ENCODE measurements at regions not wholly inside any gene's neighbourhood (a gene's known extent, or its start where the extent isn't known, plus 50 kb on each side); places are given as distances from the start of the nearest gene placed in this dataset.
"Not testable (repeated sequence)": the region's sequence is repeated elsewhere in the genome, so short reads cannot be mapped to it uniquely, and the experiment has no call there.

DNA sequence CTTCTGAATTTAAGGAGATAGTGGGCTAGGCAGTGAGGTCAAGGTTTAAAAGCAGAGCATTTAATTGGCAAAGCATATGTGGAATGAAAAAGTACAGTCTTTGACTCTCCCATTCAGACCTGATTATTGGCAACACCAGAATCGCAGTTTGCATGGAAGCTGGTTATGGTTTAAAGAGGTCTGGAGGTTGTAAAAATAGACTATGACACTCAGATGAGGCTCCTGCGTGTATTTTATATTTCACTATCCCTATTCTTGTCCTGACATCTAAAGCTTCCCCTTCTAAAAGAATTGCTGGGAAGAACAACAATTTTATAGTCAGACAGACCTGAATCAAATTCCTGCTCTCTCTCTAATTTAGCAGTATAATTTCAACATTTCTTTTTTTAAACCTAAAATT, 302.9 kb downstream of the PCDH7 start:
- no peak for DNase-seq

DNA sequence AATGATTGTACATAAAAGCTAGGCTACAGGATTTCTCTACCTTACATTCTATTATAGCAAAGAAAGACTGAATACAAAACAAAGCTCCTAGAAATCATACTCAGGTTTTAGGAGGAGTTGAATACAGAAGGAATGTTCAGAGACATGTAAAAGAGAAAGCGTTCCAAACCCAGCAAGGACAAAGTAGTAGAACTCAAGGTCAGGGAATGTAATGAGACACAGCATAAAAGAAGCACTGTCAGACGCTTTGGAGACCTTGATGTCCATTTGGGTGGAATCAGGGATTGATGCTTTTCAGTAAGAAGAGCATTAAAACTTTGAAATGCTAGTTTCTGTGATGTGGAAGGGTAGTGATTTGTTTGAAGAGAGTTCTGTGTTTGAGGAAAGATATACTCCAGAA, 303.6 kb downstream of the PCDH7 start:
- DNase-seq, result no peak

DNA sequence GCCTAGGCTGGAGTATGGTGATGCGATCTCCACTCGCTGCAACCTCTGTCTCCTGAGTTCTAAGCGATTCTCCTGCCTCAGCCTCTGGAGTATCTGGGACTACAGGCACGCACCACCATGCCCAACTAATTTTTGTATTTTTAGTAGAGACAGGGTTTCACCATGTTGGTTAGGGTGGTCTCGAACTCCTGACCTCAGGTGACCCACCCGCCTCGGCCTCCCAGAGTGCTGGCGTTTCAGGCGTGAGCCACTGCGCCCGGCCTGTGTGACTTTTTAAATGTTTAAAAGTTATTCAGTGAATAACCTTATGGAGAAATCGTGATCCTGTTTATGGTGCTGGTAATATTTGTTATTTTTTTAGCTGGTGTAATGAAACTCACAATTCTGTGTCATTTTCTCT, 304.6 kb downstream of the PCDH7 start:
- not testable (repeated sequence) for DNase-seq

DNA sequence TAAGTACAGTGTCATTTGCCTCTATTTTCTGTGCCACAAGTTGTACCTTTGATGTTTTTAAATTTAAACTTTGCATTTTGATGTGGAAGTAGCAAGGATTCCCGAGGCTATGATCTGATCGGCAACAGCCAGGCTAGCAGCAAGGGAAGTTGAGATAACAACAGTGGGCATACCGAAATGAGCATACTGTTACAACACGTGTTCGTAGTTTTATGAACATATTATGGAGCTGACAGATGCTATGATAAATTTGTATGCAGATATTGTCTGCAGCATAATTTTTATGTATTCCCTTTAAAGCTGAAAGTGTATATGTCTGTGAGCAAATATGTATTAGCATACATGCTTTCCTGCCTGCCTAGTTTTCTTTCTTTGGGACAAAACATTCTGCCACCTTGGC, 306.1 kb downstream of the PCDH7 start:
- no peak for DNase-seq

DNA sequence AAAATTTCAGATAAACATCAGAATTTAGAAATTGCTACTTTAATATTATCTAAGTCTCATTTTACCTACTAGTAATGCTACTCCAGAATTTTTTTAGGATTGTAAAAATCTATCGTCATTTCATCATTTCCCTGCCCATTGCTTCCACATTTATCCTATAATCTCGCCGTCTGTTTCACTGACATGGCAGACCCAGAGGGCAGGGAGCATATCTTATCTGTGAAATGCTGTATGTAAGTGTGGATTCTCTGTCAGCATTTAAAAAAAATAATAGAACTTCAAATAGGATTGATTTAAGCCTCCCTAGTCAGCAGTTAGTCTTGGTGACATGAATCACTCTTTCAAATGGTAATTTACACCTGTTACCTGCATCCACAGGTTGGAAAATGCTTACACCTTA, 314.4 kb downstream of the PCDH7 start:
- DNase-seq, result no peak

DNA sequence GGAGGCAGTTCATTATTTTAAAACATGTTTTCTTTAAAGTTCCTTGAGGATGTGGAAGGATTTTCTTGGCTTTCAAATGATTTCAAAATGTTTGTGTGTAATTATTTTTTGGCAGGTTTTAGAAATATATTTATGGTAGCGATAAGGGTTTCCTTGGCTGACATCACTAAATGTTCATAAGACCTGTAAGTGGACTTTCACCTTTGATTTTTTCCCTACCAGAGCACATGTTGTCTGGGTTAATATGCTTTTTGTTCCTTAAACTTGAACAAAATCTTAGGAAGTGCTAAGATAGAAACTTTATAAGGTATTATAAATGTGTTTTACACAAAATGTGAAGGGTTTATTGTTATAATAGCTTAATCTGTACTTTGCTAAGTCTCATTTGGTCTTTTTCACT, 315.6 kb downstream of the PCDH7 start:
- DNase-seq, result no peak

DNA sequence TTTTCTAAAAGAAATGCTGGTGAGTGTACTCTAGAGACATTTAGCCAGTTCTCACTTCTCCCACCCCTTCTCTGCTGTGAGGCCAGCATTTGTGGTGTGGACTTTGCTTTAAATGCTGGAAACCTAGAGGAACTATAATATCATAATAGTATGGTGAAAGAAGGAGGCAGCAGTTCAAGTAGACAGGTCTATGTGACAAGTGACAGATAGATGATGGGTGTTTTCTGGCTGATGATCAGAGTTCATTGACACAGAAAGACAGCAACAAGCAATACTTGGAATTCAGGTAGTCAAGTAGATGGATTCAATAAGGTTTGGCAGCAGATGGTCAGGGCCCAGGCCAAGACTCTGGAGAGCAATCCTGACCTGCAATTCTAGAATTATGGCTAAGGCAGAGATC, 317.5 kb downstream of the PCDH7 start:
- no peak for DNase-seq

DNA sequence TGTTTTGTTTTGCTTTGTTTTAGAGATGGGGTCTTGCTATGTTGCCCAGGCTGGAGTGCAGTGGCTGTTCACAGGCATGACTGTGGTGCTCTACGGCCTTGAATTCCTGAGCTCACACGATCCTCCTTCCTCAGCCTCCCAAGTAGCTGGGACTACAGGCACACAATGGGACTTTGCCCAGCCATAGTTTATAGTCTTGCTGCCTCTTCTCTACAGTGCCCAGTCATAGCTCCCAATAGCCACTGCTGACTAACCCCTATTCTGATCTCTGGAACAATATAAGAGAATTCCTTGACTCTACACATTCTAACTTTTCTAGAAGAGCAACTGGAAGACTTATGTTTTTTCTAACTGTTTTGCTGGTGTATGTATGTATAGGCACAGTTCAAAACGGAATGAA, 319.2 kb downstream of the PCDH7 start:
- DNase-seq, result no peak

DNA sequence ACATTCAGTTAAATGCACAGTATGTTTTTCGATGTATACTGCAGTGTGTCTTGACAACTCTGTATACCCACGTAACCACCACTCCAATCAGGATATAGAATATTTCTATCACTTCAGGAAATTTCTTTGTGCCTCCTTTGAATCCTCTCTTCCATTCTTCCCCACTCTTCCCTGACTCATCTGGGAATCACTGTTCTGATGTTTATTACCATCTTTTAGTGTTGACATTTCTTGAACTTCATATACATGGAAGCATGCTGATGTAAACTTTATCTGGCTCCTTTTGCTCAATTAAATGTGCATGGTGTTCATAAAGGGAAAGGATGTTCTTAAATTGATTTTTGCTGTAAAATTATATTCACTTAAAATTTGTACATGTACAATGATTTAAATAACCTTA, 319.9 kb downstream of the PCDH7 start:
- no peak for DNase-seq

DNA sequence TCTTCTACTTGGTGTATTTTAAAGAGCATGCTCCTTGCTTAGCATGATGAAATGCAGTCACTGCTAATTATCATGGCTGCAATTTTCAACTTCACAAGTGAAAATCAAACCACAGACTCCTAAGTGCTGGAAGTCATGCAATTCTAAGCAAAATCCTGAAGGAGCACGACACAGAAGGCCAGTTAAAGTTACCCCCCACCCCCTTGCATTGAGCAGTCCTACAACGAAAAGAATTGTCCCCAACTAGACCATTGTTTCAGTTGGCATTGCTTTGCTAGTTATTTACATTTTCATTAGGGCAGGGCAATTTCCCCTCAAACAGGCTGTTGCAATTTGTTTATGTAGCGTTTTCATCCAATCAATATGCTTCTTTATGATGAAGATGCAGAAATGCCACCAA, 321.2 kb downstream of the PCDH7 start:
- DNase-seq, result no peak

DNA sequence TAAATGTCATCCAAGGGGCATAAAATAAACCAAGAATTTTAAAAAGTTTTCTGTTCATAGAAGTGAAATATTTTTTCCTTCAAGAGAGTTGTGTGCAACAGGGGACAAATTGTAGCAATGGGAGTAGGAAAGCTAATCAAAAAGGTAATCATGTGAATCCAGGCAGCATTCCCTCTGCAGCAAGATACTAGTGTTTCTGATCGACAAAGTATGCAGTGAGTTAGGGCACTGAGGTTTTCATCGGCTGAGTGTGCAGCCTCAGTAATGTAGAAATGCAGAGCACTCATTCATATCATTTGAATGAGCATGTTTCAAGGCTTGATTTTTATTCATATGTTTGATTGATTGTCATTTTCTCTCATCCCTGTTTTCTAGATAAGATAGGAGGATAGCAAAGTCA, 321.7 kb downstream of the PCDH7 start:
- DNase-seq, result no peak

DNA sequence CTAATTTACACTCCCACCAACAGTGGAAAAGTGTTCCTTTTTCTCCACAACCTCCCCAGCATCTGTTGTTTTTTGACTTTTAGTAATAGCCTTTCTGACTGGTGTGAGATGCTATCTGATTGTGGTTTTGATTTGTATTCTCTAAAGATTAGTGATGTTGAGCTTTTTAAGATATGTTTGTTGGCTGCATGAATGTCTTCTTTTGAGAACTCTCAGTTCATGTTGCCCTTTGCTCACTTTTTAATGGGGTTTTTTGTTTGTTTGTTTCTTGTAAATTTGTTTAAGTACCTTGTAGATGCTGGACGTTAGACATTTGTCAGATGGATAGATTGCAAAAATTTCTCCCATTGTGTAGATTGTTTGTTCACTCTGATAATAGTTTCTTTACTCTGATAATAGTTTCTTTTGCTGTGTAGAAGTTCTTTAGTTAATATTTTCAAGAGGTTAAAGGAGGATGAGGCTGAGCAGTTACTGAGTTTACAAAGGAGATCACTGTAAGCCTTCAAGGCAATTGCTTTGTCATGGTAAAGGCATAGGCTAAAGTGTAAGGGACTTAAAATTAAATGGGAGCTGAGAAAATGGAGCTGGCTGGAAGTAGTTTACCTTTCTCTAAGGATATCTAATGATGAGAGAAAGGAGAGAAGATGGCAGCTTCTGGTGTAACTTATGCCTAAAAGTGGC, 323.4 kb downstream of the PCDH7 start:
- no peak for DNase-seq

DNA sequence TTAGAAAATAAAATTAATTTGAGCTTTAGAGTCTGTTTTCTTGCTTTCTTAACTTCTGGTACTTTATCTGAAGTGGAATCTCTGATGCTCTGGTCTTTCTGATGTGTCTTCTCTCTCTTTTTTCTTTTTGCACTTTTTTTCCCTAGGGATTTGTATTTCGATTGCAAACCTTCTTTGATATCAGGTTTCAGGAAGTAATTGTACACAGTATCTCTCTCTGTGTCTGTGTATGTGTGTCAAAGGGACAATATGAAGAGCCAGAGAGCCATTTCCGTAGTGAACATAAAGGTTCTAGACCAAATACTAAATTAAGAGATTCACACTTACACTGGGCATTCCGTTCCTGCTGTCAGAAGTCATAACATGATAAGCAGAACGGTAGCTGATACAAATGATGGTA, 325.0 kb downstream of the PCDH7 start:
- DNase-seq, result no peak

DNA sequence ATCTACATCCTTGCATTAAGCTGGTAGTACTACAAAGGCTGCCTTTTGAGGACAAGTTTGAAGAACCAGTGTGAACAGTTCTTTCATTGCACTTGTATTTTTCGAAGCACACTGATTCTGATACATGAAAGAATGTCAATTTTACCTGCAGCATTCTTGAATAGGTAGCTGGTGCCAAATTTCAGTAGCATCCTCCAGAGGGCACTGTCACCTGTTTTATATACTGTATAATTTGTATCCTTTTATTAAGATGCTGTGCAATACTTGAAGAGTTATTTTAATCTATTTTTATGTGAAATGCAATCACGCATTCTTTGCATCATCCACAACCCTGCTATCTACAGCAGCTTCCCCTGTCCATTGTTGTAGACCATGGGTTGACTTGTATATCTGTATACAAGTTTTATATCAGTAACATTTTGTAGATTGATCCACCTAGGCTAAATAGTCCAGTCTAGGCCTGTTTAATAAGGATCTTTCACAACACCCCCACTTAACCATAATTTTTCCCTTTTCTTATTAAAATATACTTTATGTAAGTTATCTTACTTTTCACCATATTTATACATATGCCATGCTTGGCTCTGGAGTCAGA, 325.7 kb downstream of the PCDH7 start:
- no peak for DNase-seq

DNA sequence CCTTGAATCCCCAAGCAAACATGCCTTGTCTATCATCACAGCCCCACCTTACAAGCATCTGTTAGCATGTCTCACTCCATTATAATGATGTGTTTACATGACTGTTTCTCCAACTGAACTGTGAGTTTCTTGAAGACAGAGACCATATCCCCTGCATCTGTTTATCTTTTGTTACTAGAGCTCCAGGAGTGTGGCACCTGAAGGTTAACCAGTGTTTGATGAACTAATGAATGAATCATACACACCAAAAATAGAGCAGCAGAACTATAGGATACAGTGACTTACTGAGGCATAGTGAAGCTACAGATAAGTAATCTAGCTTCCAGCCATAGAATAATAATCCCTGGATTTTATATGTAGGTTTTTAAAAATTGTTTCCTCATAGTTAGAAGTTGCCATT, 331.0 kb downstream of the PCDH7 start:
- DNase-seq, result no peak

DNA sequence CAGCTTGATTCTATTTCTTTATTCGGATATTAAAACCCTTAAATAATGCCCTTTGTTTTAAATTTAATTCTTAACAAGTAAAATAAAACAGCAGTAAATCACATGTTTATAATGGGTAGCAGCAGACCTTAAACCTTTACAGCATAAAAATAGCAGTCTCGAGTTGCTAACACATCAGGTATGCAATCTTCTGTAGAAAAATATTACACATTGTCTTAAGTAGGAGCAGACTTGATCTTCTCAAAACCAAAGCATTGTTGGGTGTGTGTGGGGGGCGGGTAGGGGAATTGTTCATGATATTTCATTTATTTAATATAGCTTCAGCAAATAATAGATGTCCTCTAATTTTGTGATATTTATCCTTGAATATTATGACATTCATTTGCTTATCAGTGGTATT, 331.4 kb downstream of the PCDH7 start:
- no peak for DNase-seq

DNA sequence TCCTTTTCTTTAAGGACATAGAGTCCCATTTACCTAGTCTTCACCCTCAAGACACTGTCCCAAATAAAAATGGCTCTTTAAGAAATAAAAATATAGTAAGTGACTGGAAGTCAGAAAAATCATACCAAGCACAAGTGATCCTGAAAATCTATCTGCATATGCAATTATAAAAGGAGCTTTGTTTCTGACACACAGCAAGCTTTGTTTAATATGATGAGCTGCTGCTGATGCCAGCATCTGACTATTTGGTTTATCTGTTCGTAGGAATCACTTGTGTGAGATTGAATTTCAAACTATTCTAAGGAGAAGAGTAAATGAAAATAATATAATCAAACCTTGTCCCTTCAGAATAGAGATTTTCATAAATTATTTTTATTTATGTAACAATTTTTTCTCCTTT, 332.4 kb downstream of the PCDH7 start:
- no peak for DNase-seq

DNA sequence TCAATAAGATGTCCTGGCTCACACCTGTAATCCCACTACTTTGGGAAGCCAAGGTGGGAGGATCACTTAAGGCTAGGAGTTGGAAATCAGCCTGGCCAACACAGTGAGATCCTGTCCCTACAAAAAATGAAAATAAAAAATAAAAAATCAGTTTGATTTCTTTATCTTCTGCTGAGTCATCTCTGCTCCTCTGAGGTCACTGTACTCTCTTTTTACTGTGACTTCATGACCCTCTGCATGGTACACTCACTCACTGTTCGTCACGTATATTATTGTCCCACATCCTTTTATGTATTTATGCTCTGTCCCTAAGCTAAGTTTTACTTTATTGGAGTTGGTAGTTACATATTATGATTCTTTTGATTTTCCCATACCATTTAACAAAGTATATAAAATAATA, 333.3 kb downstream of the PCDH7 start:
- no peak for DNase-seq

DNA sequence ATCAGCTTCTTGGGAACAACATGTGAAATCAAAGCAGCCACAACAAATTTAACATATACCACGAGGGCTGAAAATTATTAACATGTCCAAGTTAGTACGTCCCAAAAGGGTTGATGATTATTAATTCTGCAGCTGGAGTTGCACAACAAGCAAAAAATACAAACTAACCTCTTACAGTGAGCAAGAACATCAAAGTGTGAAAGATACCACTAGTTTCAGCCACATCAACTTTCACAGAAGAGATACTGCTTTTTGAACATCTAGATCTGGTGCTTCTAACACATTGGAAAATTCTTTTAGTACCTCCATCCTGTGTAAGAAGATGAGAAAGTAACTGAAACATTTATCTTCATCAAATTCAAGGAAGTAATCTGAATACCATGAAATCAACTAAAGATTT, 334.1 kb downstream of the PCDH7 start:
- no peak for DNase-seq

DNA sequence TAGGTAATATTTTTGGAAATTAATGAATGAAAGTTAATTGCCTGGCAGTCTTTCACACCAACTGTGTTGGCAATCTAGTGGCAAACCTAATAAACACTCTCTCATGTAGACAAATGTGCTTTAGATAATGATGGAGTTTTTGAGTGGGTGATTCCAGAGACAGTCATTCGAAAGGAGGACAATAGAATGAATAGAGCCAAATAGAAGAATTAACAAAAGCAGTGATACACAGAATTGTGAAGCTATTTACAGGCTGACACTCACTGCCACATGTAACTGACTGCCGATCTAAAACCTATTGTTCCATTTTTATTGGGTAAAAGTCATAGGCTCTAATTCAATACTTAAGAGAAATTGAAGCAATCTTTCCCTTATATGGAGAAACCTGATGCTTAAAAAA, 338.5 kb downstream of the PCDH7 start:
- DNase-seq, result no peak

DNA sequence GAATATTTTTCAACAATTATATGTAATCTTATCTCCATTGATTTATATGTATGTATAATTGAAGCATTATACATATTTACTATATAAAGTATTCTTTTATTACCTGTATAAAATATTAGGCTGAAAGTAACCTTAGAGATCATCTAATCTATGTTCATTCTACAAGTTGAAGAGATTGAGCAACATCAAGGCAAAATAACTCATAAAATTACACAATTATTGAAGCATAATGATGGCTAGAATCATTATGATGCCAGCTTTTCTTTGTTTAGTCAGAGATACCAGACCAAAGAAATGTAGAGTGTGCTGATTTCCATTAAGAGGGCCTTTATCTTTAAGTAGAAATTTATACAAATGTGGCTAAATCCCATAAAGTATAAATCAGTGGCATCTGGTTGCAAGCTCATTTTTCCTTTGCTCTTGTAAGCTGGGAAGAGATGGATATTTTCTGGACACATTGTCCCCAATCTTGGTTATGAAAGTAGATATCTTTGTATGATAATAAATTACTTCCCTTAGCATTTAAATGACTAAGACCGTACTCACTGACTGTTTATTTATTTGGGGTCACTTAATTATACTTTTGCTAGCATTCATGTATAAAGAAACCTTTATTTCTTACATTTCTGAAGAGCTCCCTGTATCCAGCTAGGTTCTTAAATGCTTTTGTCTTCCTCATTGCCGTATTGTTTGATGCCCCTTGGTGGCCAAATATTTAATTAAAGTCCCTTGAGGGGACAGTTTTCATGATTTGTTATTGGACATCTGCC, 339.8 kb downstream of the PCDH7 start:
- no peak for DNase-seq

DNA sequence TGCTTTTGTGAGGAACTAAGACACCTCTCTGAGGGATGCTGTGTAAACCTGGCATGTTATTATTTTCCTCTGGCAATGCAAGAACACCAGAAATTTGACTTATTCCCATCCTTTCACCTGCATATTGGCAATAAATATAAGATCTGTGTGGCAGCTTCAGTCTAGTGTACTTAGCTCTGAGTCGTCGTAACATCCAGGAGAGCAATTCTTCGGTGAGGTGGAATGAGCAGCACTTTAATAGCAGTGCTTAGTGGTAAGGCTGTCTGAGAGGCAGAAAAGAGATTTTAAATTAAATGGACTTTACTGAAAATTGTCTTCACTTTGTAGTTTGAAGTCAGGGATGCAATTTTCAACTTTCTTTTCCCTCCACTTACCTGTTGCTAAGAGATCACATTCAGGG, 344.9 kb downstream of the PCDH7 start:
- DNase-seq, result no peak

DNA sequence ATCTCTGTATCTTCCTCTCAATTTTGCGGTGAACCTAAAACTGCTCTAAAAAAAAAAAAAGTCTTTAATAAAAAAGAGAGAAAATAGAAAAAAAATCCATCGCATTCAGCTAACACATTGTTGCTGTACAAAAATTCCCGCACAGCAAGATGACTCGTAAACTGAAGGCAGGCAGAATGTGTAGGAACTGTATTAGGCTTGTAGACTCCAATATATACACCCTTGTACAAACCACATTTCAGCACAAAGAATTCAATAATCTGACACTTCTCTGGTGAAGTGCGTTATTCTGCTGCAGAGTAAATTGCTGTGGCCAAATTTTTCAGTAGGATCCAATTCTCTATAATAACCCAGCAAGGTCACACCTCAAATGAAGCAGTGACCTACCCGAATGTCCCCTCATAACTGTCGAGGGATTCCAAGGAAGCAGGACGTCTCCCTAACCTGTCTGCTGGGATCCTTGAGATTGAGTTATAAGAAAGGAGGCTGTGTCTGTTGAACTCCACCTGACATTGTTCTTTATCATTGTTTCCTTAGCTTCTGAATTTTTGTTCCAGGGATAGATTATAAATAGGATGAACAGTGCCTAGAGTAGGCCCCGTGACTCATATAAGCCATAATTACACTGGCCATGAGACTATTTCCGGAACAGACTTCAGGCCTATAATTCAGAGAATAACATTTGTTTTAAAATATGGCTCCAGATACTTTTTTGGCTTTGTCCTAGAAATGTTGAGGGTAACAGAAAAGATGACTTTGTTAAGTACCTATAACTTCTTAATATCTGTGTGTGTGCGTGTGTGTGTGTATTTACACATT, 348.3 kb downstream of the PCDH7 start:
- DNase-seq, result no peak

DNA sequence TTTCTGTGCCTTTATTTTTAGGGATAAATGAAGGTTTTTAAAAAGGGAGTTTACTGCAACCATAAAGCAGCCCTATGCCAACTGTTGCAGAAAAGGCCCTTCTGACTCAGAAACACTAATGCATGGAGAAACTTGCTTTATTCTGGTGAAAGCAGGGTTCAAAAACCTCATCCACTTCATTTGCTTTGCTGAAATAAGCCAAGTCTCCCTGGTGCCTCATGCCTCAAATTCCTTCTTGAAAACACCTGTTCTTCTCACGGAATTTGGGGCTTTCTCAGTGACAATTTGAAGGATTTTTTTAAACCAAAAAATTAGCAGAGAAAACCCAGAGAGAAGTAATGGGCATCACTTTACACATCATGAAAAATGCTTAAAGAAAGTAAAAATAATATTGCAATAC, 349.0 kb downstream of the PCDH7 start:
- no peak for DNase-seq

Data from CD4-positive, alpha-beta T cell treated with Interleukin-17A for 1 hour (primary cell).